OCI-LY7 (cell line): ENCODE measurements at regions not wholly inside any gene's neighbourhood (a gene's known extent, or its start where the extent isn't known, plus 50 kb on each side); places are given as distances from the start of the nearest gene placed in this dataset.

Source experiments
- BruUV-seq: library from RNA; stranded (reverse); fragments of 400-500 nt; replicated peaks from 2 replicates; lab custom pipeline; 2021; lab: Mats Ljungman, UMichigan
- CTCF ChIA-PET: fragments of 300-600 bp; sonication (Branson Sonifier 250); formaldehyde crosslinking; loops from one replicate; lab custom pipeline; 2022; ENCODE audit warnings: antibody characterized with exemption; ENCODE audit not compliant: unreplicated experiment; lab: Charles Lee
- POLR2A ChIA-PET: fragments of 300-600 bp; sonication (Branson Sonifier 250); formaldehyde crosslinking; loops from one replicate; lab custom pipeline; 2022; ENCODE audit warnings: antibody characterized with exemption; lab: Charles Lee
- DNase-seq: peaks from one replicate; pipeline ENCODE4 v3.0.0-alpha.2; 2015; ENCODE audit warnings: low spot score
- H2AFZ ChIP-seq: fragments of 200-600 bp; sonication (generic), shearing (Covaris generic); 2 replicates; pipeline ENCODE4 v1.6.1; 2014; ENCODE audit warnings: mild to moderate bottlenecking, antibody characterized with exemption, low read length, moderate library complexity
- H3K27ac ChIP-seq: fragments of 200-600 bp; sonication (generic); 2 replicates; pipeline ENCODE4 v1.5.1; 2014; ENCODE audit warnings: mixed run types, low read depth, mild to moderate bottlenecking, moderate library complexity, low read length, inconsistent platforms; ENCODE audit not compliant: poor library complexity, severe bottlenecking
- H3K36me3 ChIP-seq: fragments of 200-600 bp; sonication (generic); 2 replicates; pipeline ENCODE4 v1.6.1; 2014; ENCODE audit warnings: mild to moderate bottlenecking, antibody characterized with exemption, low read length, moderate library complexity, mixed read lengths; ENCODE audit not compliant: insufficient read depth
- H3K4me1 ChIP-seq: fragments of 200-600 bp; sonication (generic); 2 replicates; pipeline ENCODE4 v1.5.1; 2014; ENCODE audit warnings: mild to moderate bottlenecking, low read length; ENCODE audit not compliant: insufficient read depth, poor library complexity, severe bottlenecking
- H3K4me2 ChIP-seq: fragments of 200-600 bp; sonication (generic); 2 replicates; pipeline ENCODE4 v1.6.1; 2014; ENCODE audit warnings: mild to moderate bottlenecking, low read length
- H3K4me3 ChIP-seq: fragments of 200-600 bp; sonication (generic); 2 replicates; pipeline ENCODE4 v1.5.1; 2014; ENCODE audit warnings: mild to moderate bottlenecking, low read depth, low read length; ENCODE audit not compliant: poor library complexity, severe bottlenecking
- H3K79me2 ChIP-seq: fragments of 200-600 bp; sonication (generic); 2 replicates; pipeline ENCODE4 v1.6.1; 2016; ENCODE audit warnings: low read depth, mild to moderate bottlenecking, low read length, moderate library complexity, mixed read lengths; ENCODE audit not compliant: insufficient read depth
- H3K9me2 ChIP-seq: fragments of 200-600 bp; sonication (generic); 2 replicates; pipeline ENCODE4 v1.6.1; 2016; ENCODE audit warnings: mild to moderate bottlenecking, low read length, mixed read lengths; ENCODE audit not compliant: insufficient read depth
- H3K9me3 ChIP-seq: fragments of 200-600 bp; sonication (generic); 2 replicates; pipeline ENCODE4 v1.6.1; 2014; ENCODE audit warnings: mild to moderate bottlenecking, mixed run types, low read length, mixed read lengths
- H4K20me1 ChIP-seq: fragments of 200-600 bp; sonication (generic); 2 replicates; pipeline ENCODE4 v1.6.1; 2014; ENCODE audit warnings: mild to moderate bottlenecking, antibody characterized with exemption, low read length, moderate library complexity, mixed read lengths; ENCODE audit not compliant: insufficient read depth
- CTCF ChIP-seq: fragments of 200-600 bp; sonication (generic); conservative IDR thresholded peaks from 2 replicates; pipeline ENCODE4 v1.5.1; 2014; ENCODE audit warnings: mild to moderate bottlenecking, antibody characterized with exemption, low read length, moderate library complexity, mixed read lengths
- EZH2phosphoT487 ChIP-seq: fragments of 200-600 bp; sonication (generic); IDR thresholded peaks from 2 replicates; pipeline ENCODE4 v1.6.1; 2018; ENCODE audit warnings: low read depth, borderline replicate concordance, mild to moderate bottlenecking, mixed run types, antibody characterized with exemption, low read length, moderate library complexity, mixed read lengths
- intact Hi-C: fragments of 100-400 bp; cut with micrococcal nuclease; formaldehyde crosslinking; loops from one replicate; pipeline ENCODE4 v1.10.0; 2022; ENCODE audit not compliant: unreplicated experiment

DNA sequence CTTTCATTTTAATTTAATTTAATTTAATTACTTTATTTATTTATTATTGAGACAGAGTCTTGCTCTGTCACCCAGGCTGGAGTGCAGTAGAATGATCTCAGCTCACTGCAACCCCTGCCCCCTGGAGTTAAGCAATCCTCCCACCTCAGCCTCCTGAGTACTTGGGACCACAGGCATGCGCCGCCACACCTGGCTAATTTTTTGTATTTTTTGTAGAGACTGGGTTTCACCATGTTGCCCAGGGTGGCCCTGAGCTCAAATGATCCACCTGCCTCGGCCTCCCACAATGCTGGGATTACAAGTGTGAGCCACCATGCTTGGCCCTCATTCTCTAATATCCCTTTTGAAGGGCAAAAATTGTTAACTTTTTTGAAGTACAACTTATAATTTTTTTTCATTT, 92.9 kb downstream of the XRCC2 start:
- no peak overlapping the region for H3K4me3 ChIP-seq
- intact Hi-C loops, result no loop called here
- H4K20me1 ChIP-seq, result no peaks in the 10 kb centered on the region
- no peak for TF ChIP-seq EZH2phosphoT487
- no peak for TF ChIP-seq CTCF
- POLR2A ChIA-PET, result interaction anchor here (0.5 to 1.5 kb wide), 5 partner anchors 9 to 890 kb away, joined by 3 to 6 read pairs (median 4); no protein-coding TSS in a partner anchor
- CTCF ChIA-PET, result no interaction called here
- no peak overlapping the region for H2AFZ ChIP-seq
- BruUV-seq, result no TSS peak
- no peaks in the 10 kb centered on the region for H3K79me2 ChIP-seq
- DNase-seq, result no peak
- no peaks in the 10 kb centered on the region for H3K9me3 ChIP-seq
- no peak overlapping the region for H3K4me2 ChIP-seq
- H3K9me2 ChIP-seq, result no peaks in the 10 kb centered on the region
- no peaks in the 10 kb centered on the region for H3K36me3 ChIP-seq
- H3K4me1 ChIP-seq, result no peaks in the 10 kb centered on the region
- no peak overlapping the region for H3K27ac ChIP-seq

- intact Hi-C loops, result no loop called here
- Histone ChIP-seq H3K36me3 (no peaks in the 10 kb centered on the region), H3K4me2 (no peak overlapping the region), H3K9me2 (no peaks in the 10 kb centered on the region), H3K4me3 (no peak overlapping the region), H3K79me2 (no peaks in the 10 kb centered on the region), H3K4me1 (no peaks in the 10 kb centered on the region), H3K27ac (no peak overlapping the region), H2AFZ (no peak overlapping the region), H3K9me3 (0 out of 2 replicates have a peak, but pooled peaks cover 5% of the 10 kb centered on the region), H4K20me1 (no peaks in the 10 kb centered on the region)
- no peak for DNase-seq
- ChIA-PET CTCF (no interaction called here), POLR2A (interaction anchor here (0.6 to 1.2 kb wide), 2 partner anchors 9 to 285 kb away, joined by 3 to 7 read pairs; no protein-coding TSS in a partner anchor)
- no TSS peak for BruUV-seq
- no peak for TF ChIP-seq EZH2phosphoT487
These were observed 96.9 kb downstream of the XRCC2 start for GRCh38 chr7:152579070-152579469.

DNA sequence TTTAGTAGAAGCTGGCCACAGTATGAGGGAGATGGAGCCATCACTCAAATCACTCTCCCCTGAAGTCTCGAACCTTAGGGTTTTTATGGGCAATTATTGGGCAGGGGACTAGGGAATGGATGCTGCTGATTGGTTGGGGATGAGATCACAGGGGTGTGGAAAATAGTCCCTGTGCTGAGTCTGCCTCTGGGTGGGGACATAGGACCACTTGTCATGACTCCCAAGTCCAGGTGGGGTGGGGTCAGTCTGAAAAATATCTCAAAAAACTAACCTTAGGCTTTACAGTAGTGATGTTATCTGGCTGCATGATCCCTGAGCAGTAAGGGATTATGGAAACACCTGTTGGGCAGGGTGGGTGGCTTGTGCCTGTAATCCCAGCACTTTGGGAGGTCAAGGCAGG, 98.6 kb downstream of the XRCC2 start:
- ChIA-PET POLR2A (interaction anchor here (0.6 kb wide), 2 partner anchors 39 to 129 kb away, joined by 3 read pairs; no protein-coding TSS in a partner anchor), CTCF (no interaction called here)
- Histone ChIP-seq H3K9me2 (no peaks in the 10 kb centered on the region), H3K4me3 (no peak overlapping the region), H2AFZ (no peak overlapping the region), H3K27ac (no peak overlapping the region), H4K20me1 (no peaks in the 10 kb centered on the region), H3K4me2 (no peak overlapping the region), H3K9me3 (0 out of 2 replicates have a peak, but pooled peaks cover 5% of the 10 kb centered on the region), H3K79me2 (no peaks in the 10 kb centered on the region), H3K4me1 (no peaks in the 10 kb centered on the region), H3K36me3 (no peaks in the 10 kb centered on the region)
- intact Hi-C loops, result no loop called here
- no TSS peak for BruUV-seq
- no peak for DNase-seq
- TF ChIP-seq EZH2phosphoT487, result no peak
- no peak for TF ChIP-seq CTCF
